Progenitor cell of endocrine pancreas (in vitro differentiated cells): ENCODE measurements at regions not wholly inside any gene's neighbourhood (a gene's known extent, or its start where the extent isn't known, plus 50 kb on each side); places are given as distances from the start of the nearest gene placed in this dataset.
A peak's percentile ranks its signal among the peaks of the same experiment; 100 is the strongest.

Experiments
- DNase-seq: peaks from one replicate; pipeline ENCODE4 v3.0.0; 2021; ENCODE audit warnings: low spot score; ENCODE audit not compliant: unreplicated experiment
- H3K27ac Mint-ChIP-seq: 2 replicates; pipeline ENCODE4 v1.8.0; 2021; ENCODE audit warnings: mild to moderate bottlenecking, moderate library complexity, mixed read lengths
- H3K27me3 Mint-ChIP-seq: 2 replicates; pipeline ENCODE4 v1.8.0; 2021; ENCODE audit warnings: mixed read lengths
- H3K36me3 Mint-ChIP-seq: 2 replicates; pipeline ENCODE4 v1.8.0; 2022; ENCODE audit warnings: mixed read lengths; ENCODE audit not compliant: insufficient read depth
- H3K4me1 Mint-ChIP-seq: 2 replicates; pipeline ENCODE4 v1.8.0; 2021; ENCODE audit warnings: low read depth, mixed read lengths
- H3K4me3 Mint-ChIP-seq: 2 replicates; pipeline ENCODE4 v1.8.0; 2021; ENCODE audit warnings: low read depth, mild to moderate bottlenecking, moderate library complexity, mixed read lengths
- H3K9me3 Mint-ChIP-seq: 2 replicates; pipeline ENCODE4 v1.8.0; 2021; ENCODE audit warnings: low read depth, mixed read lengths
- TF ChIP-seq, protein P1 (sequence below): fragments of 200-600 bp; sonication (generic); IDR thresholded peaks from one replicate; pipeline ENCODE4 v1.5.0; 2021; ENCODE audit warnings: antibody characterized with exemption, mild to moderate bottlenecking; ENCODE audit not compliant: unreplicated experiment

DNA sequence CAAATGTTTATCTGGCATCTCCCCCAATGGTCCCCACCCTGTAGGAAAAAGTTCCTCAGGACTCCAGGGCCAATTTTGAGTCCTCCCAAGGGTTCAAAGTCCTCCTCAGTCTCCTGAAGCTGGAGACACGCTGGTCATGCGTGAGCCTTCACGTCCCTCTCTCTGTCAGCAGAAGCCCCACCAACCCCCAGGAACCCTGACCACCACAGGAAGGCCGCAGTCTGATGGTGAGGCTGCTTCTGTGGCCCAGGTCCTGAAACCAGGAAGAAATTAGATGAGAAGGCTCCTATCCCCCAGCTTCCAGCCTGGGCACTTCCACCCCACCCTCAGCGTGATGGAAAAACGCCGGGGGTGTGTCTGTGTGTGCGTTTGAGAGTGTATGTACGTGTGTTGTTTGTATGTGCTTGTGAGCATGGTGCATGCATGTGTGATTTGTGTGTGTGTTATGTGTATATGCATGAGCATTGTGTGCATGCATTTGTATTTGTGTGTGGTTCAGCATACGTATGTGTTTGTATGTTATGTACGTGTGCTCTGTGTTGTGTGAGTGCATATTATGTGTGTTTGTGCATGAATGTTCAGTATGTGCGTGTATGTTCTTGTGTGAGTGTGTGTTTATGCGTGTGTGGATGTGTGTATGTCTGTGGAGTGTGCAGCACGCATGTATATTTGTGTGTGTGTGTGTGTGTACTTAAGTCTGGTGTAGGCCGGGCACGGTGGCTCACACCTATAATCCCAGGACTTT is 92.5 kb downstream of the SIK1 start:
- Mint-ChIP-seq H3K4me3 (no peak overlapping the region), H3K4me1 (peaks cover 24% of the 10 kb centered on the region), H3K27ac (peak overlapping the region; percentile 89), H3K9me3 (no peaks in the 10 kb centered on the region), H3K36me3 (no peaks in the 10 kb centered on the region), H3K27me3 (peaks cover 30% of the 10 kb centered on the region)
- TF ChIP-seq, protein P1, sequence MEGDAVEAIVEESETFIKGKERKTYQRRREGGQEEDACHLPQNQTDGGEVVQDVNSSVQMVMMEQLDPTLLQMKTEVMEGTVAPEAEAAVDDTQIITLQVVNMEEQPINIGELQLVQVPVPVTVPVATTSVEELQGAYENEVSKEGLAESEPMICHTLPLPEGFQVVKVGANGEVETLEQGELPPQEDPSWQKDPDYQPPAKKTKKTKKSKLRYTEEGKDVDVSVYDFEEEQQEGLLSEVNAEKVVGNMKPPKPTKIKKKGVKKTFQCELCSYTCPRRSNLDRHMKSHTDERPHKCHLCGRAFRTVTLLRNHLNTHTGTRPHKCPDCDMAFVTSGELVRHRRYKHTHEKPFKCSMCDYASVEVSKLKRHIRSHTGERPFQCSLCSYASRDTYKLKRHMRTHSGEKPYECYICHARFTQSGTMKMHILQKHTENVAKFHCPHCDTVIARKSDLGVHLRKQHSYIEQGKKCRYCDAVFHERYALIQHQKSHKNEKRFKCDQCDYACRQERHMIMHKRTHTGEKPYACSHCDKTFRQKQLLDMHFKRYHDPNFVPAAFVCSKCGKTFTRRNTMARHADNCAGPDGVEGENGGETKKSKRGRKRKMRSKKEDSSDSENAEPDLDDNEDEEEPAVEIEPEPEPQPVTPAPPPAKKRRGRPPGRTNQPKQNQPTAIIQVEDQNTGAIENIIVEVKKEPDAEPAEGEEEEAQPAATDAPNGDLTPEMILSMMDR = no peak
- DNase-seq = no peak

DNA sequence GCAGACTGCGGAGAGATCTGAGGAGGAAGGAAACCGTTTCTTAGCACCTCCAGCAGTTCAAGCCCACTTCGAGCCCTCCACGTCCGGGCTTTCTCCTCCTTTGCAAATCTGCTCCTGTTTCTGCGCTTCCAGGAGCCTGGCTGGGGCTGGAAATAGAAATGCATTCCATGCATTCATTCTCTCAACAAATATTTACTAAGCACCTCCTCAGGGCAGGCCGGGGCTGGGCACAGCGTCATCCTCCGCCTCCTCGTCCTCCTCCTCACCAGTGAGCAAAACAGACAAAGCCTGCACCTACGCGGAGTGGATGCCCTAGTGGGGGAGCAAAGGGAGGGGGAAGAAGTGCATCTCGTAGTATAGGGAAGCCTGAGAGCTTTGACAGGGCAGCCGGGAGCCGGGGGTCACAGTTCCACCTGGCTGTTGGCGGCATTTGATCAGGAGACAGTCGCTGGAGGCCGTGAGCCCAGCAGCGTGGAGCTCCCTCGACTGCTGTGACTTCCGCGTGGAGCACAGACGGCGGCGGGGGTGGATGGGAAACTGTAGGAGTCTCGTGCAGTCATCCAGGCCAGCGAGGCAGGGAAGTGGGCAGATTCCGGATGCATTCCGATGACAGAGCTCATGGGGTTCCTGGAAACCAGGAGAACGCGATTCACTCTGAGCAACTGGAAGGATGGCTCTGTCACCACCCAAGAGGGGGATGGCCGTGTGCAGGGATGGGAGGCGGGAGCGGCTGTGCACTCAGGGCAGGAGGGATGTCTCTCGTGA is 93.5 kb downstream of the SIK1 start:
- Mint-ChIP-seq H3K36me3 (no peaks in the 10 kb centered on the region), H3K4me1 (peaks cover 24% of the 10 kb centered on the region), H3K4me3 (peak overlapping the region; percentile 49), H3K27ac (peak overlapping the region; percentile 89), H3K27me3 (peaks cover 23% of the 10 kb centered on the region), H3K9me3 (no peaks in the 10 kb centered on the region)
- peak; percentile 41 for DNase-seq
- TF ChIP-seq, protein P1 = no peak

DNA sequence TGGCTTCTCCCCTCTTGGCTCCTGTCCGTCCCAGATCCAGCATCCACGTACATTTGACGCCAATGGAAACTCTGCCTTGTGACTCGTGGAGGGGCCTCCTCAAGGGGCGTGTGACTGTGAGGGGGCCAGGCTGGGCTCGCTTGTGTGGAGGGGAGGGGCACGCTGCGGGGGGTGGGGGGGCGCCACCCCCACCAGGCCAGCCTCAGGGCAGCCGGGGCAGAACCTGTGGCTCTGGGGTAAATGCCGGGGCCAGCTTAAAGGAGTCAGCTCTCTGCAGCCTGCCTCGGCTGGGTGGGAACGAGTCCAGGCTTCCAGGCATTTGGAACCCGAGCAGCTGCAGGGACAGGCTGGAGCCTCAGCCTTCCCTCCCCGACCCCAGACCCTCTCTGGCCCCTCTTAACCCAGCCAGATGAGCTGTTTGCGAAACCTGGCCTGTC is 94.1 kb downstream of the SIK1 start:
- Mint-ChIP-seq H3K4me3 (peak overlapping the region; percentile 49), H3K27me3 (peaks cover 26% of the 10 kb centered on the region), H3K4me1 (peaks cover 26% of the 10 kb centered on the region), H3K27ac (peak overlapping the region; percentile 89), H3K9me3 (no peaks in the 10 kb centered on the region), H3K36me3 (no peaks in the 10 kb centered on the region)
- TF ChIP-seq, protein P1 = no peak
- DNase-seq = no peak

DNA sequence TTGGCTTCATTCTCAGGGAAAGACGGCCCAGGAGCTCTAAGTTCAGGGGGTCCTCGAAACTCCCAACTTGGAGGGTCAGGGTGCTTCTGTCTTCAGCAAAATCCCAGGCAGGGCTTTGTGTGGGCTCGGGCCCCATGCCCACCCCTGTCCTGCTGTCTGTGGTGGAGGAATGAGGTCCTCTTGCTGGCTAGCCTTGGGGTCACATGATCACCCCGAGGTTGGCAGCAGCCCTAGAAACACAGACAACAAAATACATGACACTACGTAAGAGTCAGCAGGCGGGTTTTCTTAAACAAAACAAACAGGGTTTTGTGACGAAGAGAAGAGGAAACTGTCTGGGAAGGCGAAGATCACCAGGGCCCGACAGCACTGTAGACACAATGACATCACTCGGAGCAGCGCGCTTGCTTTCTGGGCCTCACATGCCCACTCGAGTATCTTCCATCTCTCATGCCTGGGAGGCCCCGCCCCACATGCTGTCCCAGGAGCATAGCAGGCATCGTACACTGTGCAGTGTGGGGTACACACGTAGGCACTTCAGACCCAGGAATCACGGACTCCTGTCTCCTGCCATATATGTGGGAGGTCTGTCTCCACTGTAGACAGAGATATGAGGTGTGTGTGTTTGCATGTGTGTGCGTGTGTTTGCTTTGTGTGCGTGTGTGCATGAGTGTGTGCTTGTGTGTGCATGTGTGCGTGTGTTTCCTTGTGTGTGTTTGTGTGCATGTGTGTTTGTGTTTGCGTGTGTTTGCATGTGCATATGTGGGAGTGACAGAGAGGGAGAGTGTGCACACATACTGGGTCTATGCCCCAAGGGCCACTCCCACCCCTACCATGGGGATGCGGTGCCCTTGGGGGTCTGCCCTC is 94.7 kb downstream of the SIK1 start:
- no peaks in the 10 kb centered on the region for H3K36me3 Mint-ChIP-seq
- peaks cover 26% of the 10 kb centered on the region for H3K4me1 Mint-ChIP-seq
- H3K27ac Mint-ChIP-seq = peak overlapping the region; percentile 87
- H3K27me3 Mint-ChIP-seq = peaks cover 24% of the 10 kb centered on the region
- no peak overlapping the region for H3K4me3 Mint-ChIP-seq
- TF ChIP-seq, protein P1 = no peak
- no peaks in the 10 kb centered on the region for H3K9me3 Mint-ChIP-seq
- DNase-seq = no peak
